IMR-90 (cell line): ENCODE measurements at regions not wholly inside any gene's neighbourhood (a gene's known extent, or its start where the extent isn't known, plus 50 kb on each side); places are given as distances from the start of the nearest gene placed in this dataset.

ENCODE experiments used
- ATAC-seq: fragments of 200-7000 bp; cut with Tn5 transposase; 2 replicates; pipeline ENCODE4 v1.9.1; 2020; ENCODE audit warnings: low read depth, mild to moderate bottlenecking, moderate library complexity
- BruUV-seq: library from RNA; stranded (reverse); fragments of 400-500 nt; replicated peaks from 2 replicates; lab custom pipeline; 2021; lab: Mats Ljungman, UMichigan
- CTCF ChIA-PET: fragments of 300-600 bp; formaldehyde crosslinking; extraction: SDS; loops from one replicate; lab custom pipeline; 2021; ENCODE audit warnings: antibody characterized with exemption; lab: Yijun Ruan, JAX
- POLR2A ChIA-PET: fragments of 300-600 bp; sonication (Branson Sonifier 250); formaldehyde crosslinking; loops from one replicate; lab custom pipeline; 2022; ENCODE audit warnings: antibody characterized with exemption; ENCODE audit not compliant: unreplicated experiment; lab: Charles Lee
- DNase-seq: peaks from one replicate; pipeline ENCODE4 v3.0.0; 2013
- H2AFZ ChIP-seq: replicated peaks from 2 replicates; pipeline ENCODE3; 2013; ENCODE audit warnings: low read length, mild to moderate bottlenecking; ENCODE audit not compliant: poor library complexity
- H2AK5ac ChIP-seq: 2 replicates; pipeline ENCODE4 v1.6.1; 2013; ENCODE audit warnings: low read depth, low read length, inconsistent platforms
- H2AK9ac ChIP-seq: replicated peaks from 2 replicates; pipeline ENCODE3; 2013; ENCODE audit warnings: mild to moderate bottlenecking, low read depth, low read length, moderate library complexity; ENCODE audit not compliant: poor library complexity
- H2BK120ac ChIP-seq: 2 replicates; pipeline ENCODE4 v1.6.1; 2013; ENCODE audit warnings: low read depth, low read length, inconsistent platforms
- H2BK15ac ChIP-seq: 3 replicates; pipeline ENCODE4 v1.6.1; 2013; ENCODE audit warnings: low read depth, low read length, inconsistent platforms
- H2BK20ac ChIP-seq: 2 replicates; pipeline ENCODE4 v1.6.1; 2013; ENCODE audit warnings: low read depth, mild to moderate bottlenecking, inconsistent platforms, low read length, moderate library complexity
- H2BK5ac ChIP-seq: 2 replicates; pipeline ENCODE4 v1.6.1; 2013; ENCODE audit warnings: mild to moderate bottlenecking, low read depth, low read length, inconsistent platforms; ENCODE audit not compliant: poor library complexity, severe bottlenecking
- H3K14ac ChIP-seq: replicated peaks from 2 replicates; pipeline ENCODE4 v1.6.1; 2013; ENCODE audit warnings: low read depth, low read length, inconsistent platforms
- H3K18ac ChIP-seq: 2 replicates; pipeline ENCODE4 v1.6.1; 2013; ENCODE audit warnings: low read depth, low read length, control low read depth
- H3K23ac ChIP-seq: 2 replicates; pipeline ENCODE4 v1.6.1; 2013; ENCODE audit warnings: low read depth, low read length, inconsistent platforms
- H3K27ac ChIP-seq: 2 replicates; pipeline ENCODE4 v1.5.1; 2013; ENCODE audit warnings: mild to moderate bottlenecking, control low read depth, low read length; ENCODE audit not compliant: insufficient read depth
- H3K27me3 ChIP-seq: 2 replicates; pipeline ENCODE4 v1.6.1; 2013; ENCODE audit warnings: low read length; ENCODE audit not compliant: control insufficient read depth, insufficient read depth
- H3K36me3 ChIP-seq: 2 replicates; pipeline ENCODE4 v1.6.1; 2013; ENCODE audit warnings: low read length, mixed read lengths; ENCODE audit not compliant: control insufficient read depth, insufficient read depth
- H3K4ac ChIP-seq: 2 replicates; pipeline ENCODE4 v1.6.1; 2013; ENCODE audit warnings: low read depth, low read length, inconsistent platforms
- H3K4me1 ChIP-seq: 2 replicates; pipeline ENCODE4 v1.6.1; 2013; ENCODE audit warnings: low read length, mixed read lengths; ENCODE audit not compliant: control insufficient read depth, insufficient read depth
- H3K4me2 ChIP-seq: 2 replicates; pipeline ENCODE4 v1.6.1; 2013; ENCODE audit warnings: low read depth, mild to moderate bottlenecking, control low read depth, low read length, moderate library complexity
- H3K4me3 ChIP-seq: 2 replicates; pipeline ENCODE4 v1.5.1; 2013; ENCODE audit warnings: low read depth, mild to moderate bottlenecking, control low read depth, low read length, moderate library complexity; ENCODE audit not compliant: insufficient read depth
- H3K56ac ChIP-seq: 2 replicates; pipeline ENCODE4 v1.6.1; 2013; ENCODE audit warnings: low read length, inconsistent platforms; ENCODE audit not compliant: insufficient read depth; ENCODE audit errors: extremely low read depth
- H3K79me1 ChIP-seq, 2 experiments: 2 replicates each; pipeline ENCODE4 v1.6.1; 2013; ENCODE audit warnings: low read length in 2 of 2, inconsistent platforms in 1 of 2, low read depth in 1 of 2
- H3K9ac ChIP-seq: 2 replicates; pipeline ENCODE4 v1.6.1; 2013; ENCODE audit warnings: low read depth, low read length, control low read depth
- H3K9me1 ChIP-seq: 2 replicates; pipeline ENCODE4 v1.6.1; 2013; ENCODE audit warnings: low read length, inconsistent platforms; ENCODE audit not compliant: insufficient read depth
- H3K9me3 ChIP-seq: 2 replicates; pipeline ENCODE4 v1.6.1; 2013; ENCODE audit warnings: low read length; ENCODE audit not compliant: control insufficient read depth, insufficient read depth
- H4K20me1 ChIP-seq: 2 replicates; pipeline ENCODE4 v1.6.1; 2013; ENCODE audit warnings: low read length, inconsistent platforms; ENCODE audit not compliant: insufficient read depth
- H4K5ac ChIP-seq: 2 replicates; pipeline ENCODE4 v1.6.1; 2013; ENCODE audit warnings: mild to moderate bottlenecking, low read depth, low read length, control low read depth
- H4K8ac ChIP-seq, 2 experiments: 2 replicates each; pipeline ENCODE4 v1.6.1; 2013; ENCODE audit warnings: low read depth in 2 of 2, low read length in 2 of 2, control low read depth in 1 of 2, inconsistent platforms in 1 of 2
- H4K91ac ChIP-seq: 2 replicates; pipeline ENCODE4 v1.6.1; 2013; ENCODE audit warnings: low read depth, low read length, inconsistent platforms; ENCODE audit not compliant: insufficient read depth
- BHLHE40 ChIP-seq: fragments of 150-350 bp; IDR thresholded peaks from 2 replicates; pipeline ENCODE4 v1.6.1; 2016; ENCODE audit warnings: mild to moderate bottlenecking, low read depth, low read length
- CEBPB ChIP-seq: IDR thresholded peaks from 2 replicates; pipeline ENCODE4 v1.6.1; 2012; ENCODE audit warnings: low read depth, low read length, improper control_type of control experiment
- FOS ChIP-seq: fragments of 150-350 bp; IDR thresholded peaks from 2 replicates; pipeline ENCODE4 v1.6.1; 2016; ENCODE audit warnings: low read depth, low read length
- MAZ ChIP-seq: IDR thresholded peaks from 2 replicates; pipeline ENCODE4 v1.6.1; 2012; ENCODE audit warnings: low read depth, mild to moderate bottlenecking, low read length, improper control_type of control experiment, moderate library complexity, borderline replicate concordance
- MXI1 ChIP-seq: IDR thresholded peaks from 2 replicates; pipeline ENCODE4 v1.6.1; 2012; ENCODE audit warnings: low read depth, mild to moderate bottlenecking, low read length, moderate library complexity, borderline replicate concordance
- POLR2A ChIP-seq: IDR thresholded peaks from 2 replicates; pipeline ENCODE4 v1.6.1; 2012; ENCODE audit warnings: mild to moderate bottlenecking, low read depth, low read length
- RAD21 ChIP-seq: IDR thresholded peaks from 2 replicates; pipeline ENCODE4 v1.6.1; 2012; ENCODE audit warnings: low read length, improper control_type of control experiment
- USF2 ChIP-seq: fragments of 150-350 bp; IDR thresholded peaks from 2 replicates; pipeline ENCODE4 v1.6.1; 2017; ENCODE audit warnings: mild to moderate bottlenecking, antibody characterized with exemption, low read length, low read depth
- WGBS, 2 experiments: methylation state at CpG; one replicate each; pipeline versions ENCODE4 v1.1.5 to v1.1.7; 2013; ENCODE audit warnings: missing lambda C conversion rate in 2 of 2; ENCODE audit not compliant: insufficient read length in 1 of 2; ENCODE audit errors: extremely low coverage in 2 of 2; 5-methylcytosine and 5-hydroxymethylcytosine counted together
- dilution Hi-C: fragments of 300-500 bp; cut with HindIII; formaldehyde crosslinking; loops from one replicate; pipeline ENCODE4 v1.14.3; 2018; ENCODE audit warnings: low sequenced_read_pairs; ENCODE audit not compliant: unreplicated experiment
- in situ Hi-C: fragments of 300-500 bp; cut with MboI; formaldehyde crosslinking; loops from 3 replicates; pipeline ENCODE4 v1.14.3; 2019; ENCODE audit warnings: low sequenced_read_pairs, inconsistent platforms, mixed read lengths
- intact Hi-C: fragments of 100-400 bp; cut with micrococcal nuclease; formaldehyde crosslinking; loops from 2 replicates; pipeline ENCODE4 v1.10.0; 2022

- dilution Hi-C loops (no loop called here), intact Hi-C loops (no loop called here), in situ Hi-C loops (no loop called here)
- no peak overlapping the region for H2AK9ac ChIP-seq
- H3K9me1 ChIP-seq = peaks cover 8% of the 10 kb centered on the region; the same call in 1 of the 2 replicates
- no peak overlapping the region for H3K18ac ChIP-seq
- no peak overlapping the region for H3K4me3 ChIP-seq
- H3K23ac ChIP-seq = no peak overlapping the region
- no peak overlapping the region for H2AK5ac ChIP-seq
- no peak overlapping the region for H2BK15ac ChIP-seq
- ChIA-PET CTCF (no interaction called here), POLR2A (no interaction called here)
- H3K4me1 ChIP-seq = peaks cover 8% of the 10 kb centered on the region; the same call in 1 of the 2 replicates
- DNase-seq (no peak), ATAC-seq (no peak)
- BruUV-seq = no TSS peak
- H4K91ac ChIP-seq = no peak overlapping the region
- H3K4ac ChIP-seq = no peak overlapping the region
- H2BK20ac ChIP-seq = no peak overlapping the region
- no peak overlapping the region for H3K9ac ChIP-seq
- no peak overlapping the region for H3K56ac ChIP-seq
- no peaks in the 10 kb centered on the region for H3K79me1 ChIP-seq
- H3K9me3 ChIP-seq = peaks cover 3% of the 10 kb centered on the region
- H4K8ac ChIP-seq = no peak overlapping the region
- H2BK5ac ChIP-seq = no peak overlapping the region
- H3K27me3 ChIP-seq = peaks cover 6% of the 10 kb centered on the region; the same call in 1 of the 2 replicates
- no peak overlapping the region for H3K27ac ChIP-seq
- H2AFZ ChIP-seq = no peak overlapping the region
- 63% methylated on average over 2 of the region's 7 CpGs; no CpG with 5 or more reads in 1 of the 2 experiments for whole genome bisulfite sequencing, 2 experiments
- no peak for TF ChIP-seq BHLHE40
- TF ChIP-seq POLR2A = no peak
- TF ChIP-seq USF2 = no peak
- TF ChIP-seq MXI1 = no peak
- no peak for TF ChIP-seq MAZ
- no peak for TF ChIP-seq RAD21
- no peak for TF ChIP-seq CEBPB
- no peak for TF ChIP-seq FOS
- H2BK120ac ChIP-seq = no peak overlapping the region
- H3K36me3 ChIP-seq = no peaks in the 10 kb centered on the region
- no peak overlapping the region for H3K14ac ChIP-seq
- no peak overlapping the region for H4K5ac ChIP-seq
- H3K4me2 ChIP-seq = no peak overlapping the region
- no peaks in the 10 kb centered on the region for H4K20me1 ChIP-seq
Measured at GRCh38 chr6:166742981-166743380, 115.9 kb upstream of the RPS6KA2 start.
